ENCODE measurements at regions not wholly inside any gene's neighbourhood (a gene's known extent, or its start where the extent isn't known, plus 50 kb on each side); places are given as distances from the start of the nearest gene placed in this dataset.
"Not testable (repeated sequence)": the region's sequence is repeated elsewhere in the genome, so short reads cannot be mapped to it uniquely, and the experiment has no call there.

GRCh38 chr2:211157211-211157610 lies 600.8 kb downstream of the CPS1 start:
- DNase-seq = no peak

DNA sequence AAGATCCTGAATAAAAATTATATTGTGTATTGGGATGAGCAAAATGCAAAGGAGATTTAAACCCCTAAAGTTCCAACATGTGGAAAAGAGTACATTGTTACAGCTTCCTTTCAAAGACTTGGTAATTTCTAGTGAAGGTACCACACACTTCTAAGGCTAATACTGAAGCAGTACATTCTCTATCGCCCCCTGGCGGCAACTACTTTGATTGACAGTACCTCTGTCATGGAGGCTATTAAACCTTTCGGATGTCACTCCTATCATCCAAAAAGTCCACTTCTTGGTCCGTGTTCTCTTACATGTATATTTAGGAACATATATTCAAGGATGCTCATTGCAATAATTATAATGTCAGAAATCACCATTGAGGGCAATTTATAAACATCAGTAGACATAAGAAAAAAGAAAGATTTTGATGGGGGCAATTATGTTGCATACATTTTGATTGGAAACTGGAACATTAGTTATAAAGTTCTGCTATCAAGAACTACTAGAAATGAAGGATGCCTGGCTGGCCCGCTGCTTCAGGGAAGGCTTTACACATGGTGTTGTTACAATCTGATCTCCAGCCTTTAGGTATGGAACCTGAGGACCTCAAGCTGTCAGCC lies 601.6 kb downstream of the CPS1 start:
- DNase-seq = peak; percentile 87

DNA sequence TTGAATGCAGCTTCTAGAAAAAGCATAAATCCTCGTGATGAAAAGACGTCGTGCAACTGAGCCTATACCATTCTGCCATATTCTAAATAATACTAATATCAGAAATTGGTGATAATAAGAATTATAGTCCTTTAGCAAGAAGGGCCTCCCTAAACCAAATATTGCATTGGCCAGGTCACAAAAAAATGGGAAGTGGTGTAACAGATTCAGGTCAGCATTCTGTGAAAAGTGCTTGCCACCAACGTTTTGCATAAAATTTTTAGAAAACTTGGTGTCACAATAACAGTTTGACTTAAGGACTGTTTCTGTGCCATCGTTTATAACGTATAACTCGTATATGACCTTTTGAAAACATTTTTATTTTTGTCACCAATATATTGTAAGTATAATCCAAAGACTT lies 603.6 kb downstream of the CPS1 start:
- no peak for DNase-seq

DNA sequence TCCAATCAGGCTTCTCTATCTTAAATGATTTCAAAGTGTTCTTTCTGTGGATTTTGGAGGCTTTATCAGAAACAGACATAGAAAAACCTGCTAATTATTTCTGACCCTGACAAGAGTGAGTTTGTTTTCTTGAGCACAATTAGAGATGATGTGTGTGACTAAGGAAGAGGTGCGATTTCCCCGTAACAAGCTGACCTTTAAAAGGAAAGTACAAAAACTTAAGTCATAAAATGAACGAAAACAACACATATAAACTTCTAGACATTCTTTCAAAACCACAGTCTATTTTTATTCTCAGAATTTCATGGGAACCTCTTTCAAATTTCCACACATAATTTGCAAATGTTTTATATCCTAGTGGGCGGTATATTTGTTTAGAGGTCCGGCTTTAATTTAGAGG lies 604.8 kb downstream of the CPS1 start:
- no peak for DNase-seq

- no peak for DNase-seq
These were observed 606.5 kb downstream of the CPS1 start for GRCh38 chr2:211162911-211163310.

GRCh38 chr2:211170843-211171242 lies 614.4 kb downstream of the CPS1 start:
- no peak for DNase-seq

DNA sequence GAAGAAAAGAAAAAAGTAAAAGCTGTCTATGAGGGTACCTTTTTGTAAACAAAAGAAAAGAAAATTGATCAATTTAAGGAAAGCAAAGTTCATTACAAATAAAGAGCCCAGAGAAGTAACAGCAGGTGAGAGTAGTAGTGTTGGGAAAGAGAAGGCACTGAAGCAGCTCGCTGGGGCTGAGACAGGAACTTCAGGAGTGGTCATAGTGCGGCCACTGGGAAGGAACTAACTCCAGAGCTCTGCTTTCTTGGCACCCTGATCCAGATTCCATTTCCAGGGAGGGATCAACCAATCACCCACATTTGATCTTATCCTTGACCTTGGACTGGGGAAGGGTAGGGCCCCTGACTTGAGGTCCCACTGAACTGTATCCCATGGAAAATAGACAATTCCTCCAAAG lies 617.6 kb downstream of the CPS1 start:
- DNase-seq = no peak

DNA sequence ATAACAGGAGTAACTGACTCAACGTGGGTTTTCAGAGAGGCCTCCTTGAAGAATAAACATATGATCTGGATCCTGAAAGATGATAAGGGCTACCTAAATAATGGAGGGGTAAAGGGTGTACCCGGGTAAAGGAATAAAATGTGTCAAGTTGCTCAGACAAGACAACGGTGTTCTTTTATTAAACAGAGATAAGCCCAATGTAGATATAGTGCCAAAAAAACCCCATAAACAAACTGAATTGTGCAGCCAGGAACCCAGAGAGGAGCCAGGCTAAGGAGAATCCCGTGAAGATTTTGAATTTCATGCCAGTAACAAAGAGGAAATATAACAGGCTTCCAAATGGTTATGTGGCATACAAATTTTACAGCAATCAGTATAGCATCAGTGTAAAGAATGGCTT lies 618.2 kb downstream of the CPS1 start:
- no peak for DNase-seq

DNA sequence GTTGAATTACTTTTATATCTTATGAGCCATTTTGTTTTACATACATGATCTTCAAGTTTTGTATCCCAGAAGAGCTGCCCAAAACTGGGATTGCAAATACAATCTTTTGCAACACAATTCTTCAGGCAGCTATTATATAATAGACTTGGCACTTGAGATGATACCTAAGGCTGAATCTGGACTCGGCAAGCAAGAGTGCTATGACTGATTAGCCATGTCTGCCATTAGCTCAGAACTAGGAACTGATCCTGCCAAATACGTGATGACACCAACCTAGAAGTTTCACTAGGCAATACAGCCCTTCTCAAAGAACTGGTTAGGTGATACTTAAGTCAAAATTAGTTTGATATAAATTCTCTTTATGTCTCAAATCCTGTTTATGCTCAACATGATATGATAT lies 619.6 kb downstream of the CPS1 start:
- DNase-seq = no peak

- DNase-seq = no peak
These were observed 620.2 kb downstream of the CPS1 start for GRCh38 chr2:211176514-211177141.

GRCh38 chr2:211181626-211182025 lies 625.2 kb downstream of the CPS1 start:
- DNase-seq = no peak

DNA sequence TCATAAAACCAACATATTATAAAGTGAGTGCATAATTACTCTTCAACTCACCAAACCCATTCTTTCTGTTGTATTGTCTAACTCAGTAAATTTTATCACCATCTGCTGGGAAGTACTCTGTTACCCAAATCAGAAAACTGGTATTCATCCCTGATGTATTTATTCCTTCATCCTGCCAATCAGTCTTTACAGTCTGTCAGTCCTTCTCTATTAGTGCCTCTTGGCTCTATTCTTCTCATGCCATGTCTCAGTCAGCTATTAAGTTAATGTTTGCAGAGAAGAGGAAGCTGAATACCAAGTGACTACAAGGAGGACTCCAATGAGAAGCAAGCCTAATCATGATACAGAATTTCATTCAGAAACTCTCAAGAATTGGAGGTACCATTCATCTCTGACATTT lies 631.2 kb downstream of the CPS1 start:
- DNase-seq = no peak

GRCh38 chr2:211203986-211204385 lies 647.6 kb downstream of the CPS1 start:
- DNase-seq = no peak

- no peak for DNase-seq
These were observed 648.1 kb downstream of the CPS1 start for GRCh38 chr2:211204456-211204855.

DNA sequence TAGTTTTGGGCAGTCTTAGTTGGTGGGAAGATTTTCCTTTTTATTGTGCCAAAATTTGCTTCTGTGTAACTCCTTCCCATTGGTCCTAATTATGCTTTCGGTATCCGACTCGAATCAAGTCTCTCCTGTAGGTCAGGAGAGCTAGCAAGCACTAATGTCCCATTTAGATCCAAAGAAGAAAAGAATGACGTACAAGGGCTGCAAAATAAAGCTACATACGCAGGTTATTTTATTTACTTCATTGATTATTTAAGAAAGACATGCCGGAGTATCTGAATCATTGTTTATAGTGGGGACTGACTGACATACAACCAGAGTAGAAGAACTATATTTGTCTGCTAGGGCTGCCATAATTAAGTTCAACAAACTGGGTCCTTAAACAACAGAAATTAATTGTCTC lies 648.5 kb downstream of the CPS1 start:
- no peak for DNase-seq

DNA sequence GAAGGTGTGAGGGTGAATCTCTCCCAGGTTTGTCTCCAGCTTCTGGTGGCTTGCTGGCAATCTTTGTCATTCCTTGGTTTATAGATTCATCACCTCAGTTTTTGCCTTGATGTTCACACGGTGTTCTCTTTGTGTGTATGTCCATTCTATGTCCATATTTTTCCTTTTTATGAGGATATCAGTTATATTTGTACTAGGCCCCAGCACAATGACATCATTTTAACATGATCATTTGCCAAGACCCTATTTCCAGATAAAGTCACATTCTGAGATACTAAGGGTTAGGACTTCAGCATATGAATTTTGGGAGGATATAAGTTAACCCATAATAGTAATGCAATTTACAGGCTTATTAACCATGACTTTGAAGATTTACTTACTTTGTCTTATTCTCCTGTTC lies 649.0 kb downstream of the CPS1 start:
- DNase-seq = no peak

DNA sequence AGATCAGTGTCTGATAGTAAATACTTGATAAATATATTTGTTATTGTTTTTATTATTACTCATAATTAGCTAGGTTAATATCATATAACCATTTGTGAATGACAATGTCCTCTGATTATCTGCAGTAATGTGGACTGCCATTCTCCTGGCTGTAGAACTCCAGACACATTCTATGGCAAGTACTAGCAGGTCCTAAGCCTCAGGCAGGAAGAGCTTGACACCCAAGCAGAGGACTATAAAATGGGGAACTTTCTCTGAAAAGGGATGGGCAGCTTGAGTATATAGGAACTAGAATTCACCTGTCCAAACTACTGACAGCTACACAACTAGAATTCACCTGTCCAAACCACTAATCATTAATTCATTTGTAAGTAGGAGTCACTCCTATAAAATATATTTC lies 649.4 kb downstream of the CPS1 start:
- DNase-seq = no peak

GRCh38 chr2:211216221-211216620 lies 659.8 kb downstream of the CPS1 start:
- DNase-seq = no peak

- not testable (repeated sequence) for DNase-seq
These were observed 663.1 kb downstream of the CPS1 start for GRCh38 chr2:211219548-211219947.

GRCh38 chr2:211225784-211226183 lies 669.4 kb downstream of the CPS1 start:
- no peak for DNase-seq

DNA sequence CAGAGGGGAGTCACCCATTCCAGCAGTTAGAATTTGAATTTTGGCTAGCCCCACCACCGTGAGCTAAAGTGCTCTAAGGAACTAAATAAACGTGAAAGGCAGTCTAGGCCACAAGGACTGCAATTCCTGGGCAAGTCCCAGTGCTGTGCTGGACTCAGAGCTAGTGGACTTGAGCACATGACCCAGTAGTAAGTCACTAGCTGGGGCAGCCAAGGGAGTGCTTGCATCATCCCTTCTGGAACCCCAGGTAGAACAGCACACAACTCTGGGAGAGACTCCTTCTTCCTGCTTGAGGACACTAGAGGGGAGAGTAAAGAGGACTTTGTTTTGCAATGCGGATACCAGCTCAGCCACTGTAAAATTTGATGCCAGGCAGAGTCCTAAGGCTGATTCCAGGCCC lies 672.2 kb downstream of the CPS1 start:
- no peak for DNase-seq

- no peak for DNase-seq
These were observed 681.3 kb downstream of the CPS1 start for GRCh38 chr2:211237586-211238275.

DNA sequence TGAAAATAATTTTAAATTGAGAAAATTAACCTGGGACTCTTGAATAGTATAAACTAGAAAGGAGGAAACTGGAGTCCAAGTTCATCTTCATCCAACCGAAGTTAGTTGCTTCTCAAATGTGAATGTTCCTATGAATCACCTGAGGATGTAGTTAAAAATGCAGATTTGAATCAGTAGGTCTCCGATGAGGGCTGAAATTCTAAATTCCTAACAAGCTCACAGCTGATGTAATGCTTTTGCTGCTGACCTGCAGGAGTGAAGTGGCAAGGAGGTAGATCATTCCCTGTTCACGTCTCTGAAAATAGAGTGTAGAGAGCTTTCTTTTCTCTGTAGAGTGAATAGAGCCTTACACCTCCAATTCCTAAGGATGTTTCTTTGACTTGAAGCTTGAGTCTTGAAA lies 685.5 kb downstream of the CPS1 start:
- no peak for DNase-seq

DNA sequence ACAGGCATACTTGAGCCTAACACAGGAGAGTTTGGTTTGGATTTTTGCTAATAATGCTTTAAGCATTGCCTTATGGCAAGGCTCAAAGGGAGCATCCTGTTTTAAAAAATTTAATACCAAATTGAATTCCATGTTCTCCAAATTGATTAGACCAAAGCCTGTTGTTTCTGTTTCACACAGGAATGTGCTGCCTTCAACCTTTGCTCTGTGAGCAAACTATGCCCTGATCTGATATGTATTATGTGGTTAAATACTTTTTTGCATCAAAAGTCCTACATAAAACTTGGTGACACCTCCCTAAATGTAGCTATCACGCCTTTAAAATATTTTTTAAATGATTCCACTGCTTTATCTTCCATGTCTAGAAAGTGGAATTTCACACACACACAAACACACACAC lies 691.4 kb downstream of the CPS1 start:
- DNase-seq = no peak

GRCh38 chr2:211248841-211249240 lies 692.4 kb downstream of the CPS1 start:
- DNase-seq = no peak
